SU-DHL-6 (cell line): ENCODE measurements at regions not wholly inside any gene's neighbourhood (a gene's known extent, or its start where the extent isn't known, plus 50 kb on each side); places are given as distances from the start of the nearest gene placed in this dataset.

Experiments used
- H2AFZ ChIP-seq: fragments of 200-600 bp; sonication (generic); 2 replicates; pipeline ENCODE4 v1.6.1; 2014; ENCODE audit warnings: low read depth, mild to moderate bottlenecking, moderate library complexity, mixed read lengths, antibody characterized with exemption, low read length; ENCODE audit not compliant: severe bottlenecking
- H3F3A ChIP-seq: fragments of 200-600 bp; shearing (Covaris generic); 2 replicates; pipeline ENCODE4 v1.6.0; 2016; ENCODE audit warnings: antibody characterized with exemption, mild to moderate bottlenecking; ENCODE audit not compliant: insufficient read depth
- H3K27ac ChIP-seq: fragments of 200-600 bp; sonication (generic); 2 replicates; pipeline ENCODE4 v1.5.1; 2016; ENCODE audit warnings: low read depth, mild to moderate bottlenecking, low read length, moderate library complexity, mixed read lengths
- H3K27me3 ChIP-seq: fragments of 200-600 bp; sonication (generic), shearing (Covaris generic); 2 replicates; pipeline ENCODE4 v1.6.0; 2014; ENCODE audit warnings: mild to moderate bottlenecking, low read length
- H3K36me3 ChIP-seq: fragments of 200-600 bp; sonication (generic); 2 replicates; pipeline ENCODE4 v1.6.1; 2014; ENCODE audit warnings: mild to moderate bottlenecking, low read length, mixed read lengths
- H3K4me2 ChIP-seq: fragments of 300-600, 200-600 bp; shearing (Covaris generic), sonication (generic); 2 replicates; pipeline ENCODE4 v1.6.0; 2014; ENCODE audit warnings: low read length, low read depth, mild to moderate bottlenecking; ENCODE audit not compliant: poor library complexity, severe bottlenecking
- H3K4me3 ChIP-seq: fragments of 200-600 bp; sonication (generic); 2 replicates; pipeline ENCODE4 v1.5.1; 2014; ENCODE audit warnings: antibody characterized with exemption, low read length, mild to moderate bottlenecking, mixed read lengths; ENCODE audit not compliant: insufficient read depth, poor library complexity, severe bottlenecking
- H3K79me2 ChIP-seq: fragments of 200-600 bp; sonication (generic); 2 replicates; pipeline ENCODE4 v1.6.1; 2014; ENCODE audit warnings: mild to moderate bottlenecking, low read length, moderate library complexity; ENCODE audit not compliant: insufficient read depth
- H3K9ac ChIP-seq: fragments of 200-600 bp; sonication (generic); 2 replicates; pipeline ENCODE4 v1.7.0; 2014; ENCODE audit warnings: mild to moderate bottlenecking, low read length
- H3K9me2 ChIP-seq: fragments of 200-600 bp; sonication (generic); replicated peaks from 2 replicates; pipeline ENCODE4 v1.6.1; 2014; ENCODE audit warnings: low read length; ENCODE audit not compliant: insufficient read depth
- H3K9me3 ChIP-seq: fragments of 200-600 bp; sonication (generic); 2 replicates; pipeline ENCODE4 v1.6.1; 2014; ENCODE audit warnings: low read length, mixed read lengths; ENCODE audit not compliant: insufficient read depth
- H4K20me1 ChIP-seq: fragments of 200-600 bp; sonication (generic); 2 replicates; pipeline ENCODE4 v1.6.1; 2014; ENCODE audit warnings: low read depth, mild to moderate bottlenecking, antibody characterized with exemption, low read length, moderate library complexity, mixed read lengths
- CTCF ChIP-seq: fragments of 200-600 bp; sonication (generic); IDR thresholded peaks from one replicate; pipeline ENCODE4 v1.5.1; 2017; ENCODE audit warnings: antibody characterized with exemption, mild to moderate bottlenecking, low read length, moderate library complexity; ENCODE audit not compliant: insufficient read depth, poor library complexity, severe bottlenecking
- EZH2phosphoT487 ChIP-seq: fragments of 200-600 bp; sonication (generic), shearing (Covaris generic); conservative IDR thresholded peaks from 2 replicates; pipeline ENCODE4 v1.6.1; 2018; ENCODE audit warnings: mild to moderate bottlenecking, antibody characterized with exemption, low read length, moderate library complexity, mixed read lengths

- TF ChIP-seq EZH2phosphoT487 (no peak), CTCF (no peak)
- H3K4me3 ChIP-seq, result no peak overlapping the region
- H3K27me3 ChIP-seq, result no peaks in the 10 kb centered on the region
- no peaks in the 10 kb centered on the region for H4K20me1 ChIP-seq
- H3K27ac ChIP-seq, result no peak overlapping the region
- no peaks in the 10 kb centered on the region for H3K79me2 ChIP-seq
- no peak overlapping the region for H3K4me2 ChIP-seq
- H3K9ac ChIP-seq, result no peak overlapping the region
- no peak overlapping the region for H2AFZ ChIP-seq
- no peaks in the 10 kb centered on the region for H3K9me3 ChIP-seq
- H3F3A ChIP-seq, result no peaks in the 10 kb centered on the region
- H3K9me2 ChIP-seq, result no peaks in the 10 kb centered on the region
- no peaks in the 10 kb centered on the region for H3K36me3 ChIP-seq
Measured at GRCh38 chr22:19595532-19595931, 71.3 kb upstream of the CLDN5 start.

GRCh38 chr22:19596680-19597398, 72.6 kb upstream of the CLDN5 start:
- no peak for TF ChIP-seq CTCF
- no peak for TF ChIP-seq EZH2phosphoT487
- Histone ChIP-seq H3K4me3 (no peak overlapping the region), H3K36me3 (no peaks in the 10 kb centered on the region), H3K79me2 (no peaks in the 10 kb centered on the region), H3K9ac (no peak overlapping the region), H3K9me3 (no peaks in the 10 kb centered on the region), H3K4me2 (no peak overlapping the region), H3K9me2 (no peaks in the 10 kb centered on the region), H3K27me3 (no peaks in the 10 kb centered on the region), H4K20me1 (no peaks in the 10 kb centered on the region), H2AFZ (peak overlapping the region; percentile 26), H3F3A (no peaks in the 10 kb centered on the region), H3K27ac (no peak overlapping the region)

GRCh38 chr22:19597399-19597735, 73.2 kb upstream of the CLDN5 start:
- no peak overlapping the region for H3K4me3 ChIP-seq
- H3K36me3 ChIP-seq, result no peaks in the 10 kb centered on the region
- H3F3A ChIP-seq, result no peaks in the 10 kb centered on the region
- no peak for TF ChIP-seq EZH2phosphoT487
- TF ChIP-seq CTCF, result no peak
- H3K9ac ChIP-seq, result no peak overlapping the region
- no peak overlapping the region for H3K4me2 ChIP-seq
- no peaks in the 10 kb centered on the region for H4K20me1 ChIP-seq
- H3K27ac ChIP-seq, result no peak overlapping the region
- H3K9me3 ChIP-seq, result no peaks in the 10 kb centered on the region
- peak overlapping the region; percentile 26 for H2AFZ ChIP-seq
- no peaks in the 10 kb centered on the region for H3K27me3 ChIP-seq
- no peaks in the 10 kb centered on the region for H3K9me2 ChIP-seq
- H3K79me2 ChIP-seq, result no peaks in the 10 kb centered on the region
